NB4 (cell line): ENCODE measurements at regions not wholly inside any gene's neighbourhood (a gene's known extent, or its start where the extent isn't known, plus 50 kb on each side); places are given as distances from the start of the nearest gene placed in this dataset.

ENCODE experiments used
- DNase-seq: peaks from one replicate; pipeline ENCODE4 v3.0.0; 2010; ENCODE audit warnings: low read depth
- H3K4me3 ChIP-seq: one replicate; pipeline ENCODE4 v1.5.1; 2011; ENCODE audit warnings: mild to moderate bottlenecking, low read depth, low read length, moderate library complexity
- MYC ChIP-seq: IDR thresholded peaks from 2 replicates; pipeline ENCODE4 v1.6.1; 2011; ENCODE audit warnings: low read depth, low read length
- POLR2A ChIP-seq: IDR thresholded peaks from 2 replicates; pipeline ENCODE4 v1.6.1; 2011; ENCODE audit warnings: mild to moderate bottlenecking; ENCODE audit not compliant: insufficient read length; ENCODE audit errors: extremely low read depth
- TF ChIP-seq, protein P1 (sequence below): IDR thresholded peaks from 2 replicates; pipeline ENCODE4 v1.6.1; 2011; ENCODE audit warnings: low read depth, low read length
- TF ChIP-seq, protein P2 (sequence below): IDR thresholded peaks from one replicate; pipeline ENCODE4 v1.5.1; 2012; ENCODE audit warnings: low read depth, low read length

DNA sequence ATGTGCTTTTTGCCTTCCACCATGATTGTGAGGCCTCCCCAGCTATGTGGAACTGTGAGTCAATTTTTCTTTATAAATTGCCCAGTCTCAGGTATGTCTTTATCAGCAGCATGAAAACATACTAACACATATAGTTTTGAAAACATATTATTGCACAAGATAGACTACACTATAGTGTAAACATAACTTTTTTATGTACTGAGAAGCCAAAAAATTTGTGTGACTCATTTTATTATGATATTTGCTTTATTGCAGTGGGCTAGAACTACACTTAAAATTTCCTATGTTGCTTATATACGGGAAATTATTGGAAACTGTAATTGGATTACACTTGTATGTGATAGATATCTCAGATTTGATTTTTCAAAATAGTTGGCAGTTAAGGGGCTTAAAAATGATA lies 885.5 kb upstream of the FBXO33 start:
- TF ChIP-seq, protein P1, sequence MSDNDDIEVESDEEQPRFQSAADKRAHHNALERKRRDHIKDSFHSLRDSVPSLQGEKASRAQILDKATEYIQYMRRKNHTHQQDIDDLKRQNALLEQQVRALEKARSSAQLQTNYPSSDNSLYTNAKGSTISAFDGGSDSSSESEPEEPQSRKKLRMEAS, result no peak
- TF ChIP-seq MYC, result no peak
- TF ChIP-seq POLR2A, result no peak
- no peak overlapping the region for H3K4me3 ChIP-seq
- DNase-seq, result no peak

DNA sequence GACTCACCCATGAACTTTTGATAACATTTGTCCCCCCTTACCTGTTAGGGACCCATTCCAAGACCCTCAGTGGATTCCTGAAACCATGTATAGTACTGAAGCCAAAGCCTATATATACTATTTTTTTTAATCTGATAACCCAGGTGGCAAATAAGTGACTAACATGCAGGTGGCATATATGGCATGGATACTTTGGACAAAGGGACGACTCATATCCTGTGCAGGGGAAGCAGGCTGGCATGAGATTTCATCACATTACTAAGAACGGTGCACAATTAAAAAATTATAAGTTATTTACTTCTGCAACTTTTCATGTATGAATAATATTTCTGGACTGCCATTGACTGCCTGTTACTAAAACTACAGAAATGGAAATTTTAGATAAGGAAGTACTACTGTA lies 880.1 kb upstream of the FBXO33 start:
- no peak overlapping the region for H3K4me3 ChIP-seq
- no peak for DNase-seq
- TF ChIP-seq, protein P2, sequence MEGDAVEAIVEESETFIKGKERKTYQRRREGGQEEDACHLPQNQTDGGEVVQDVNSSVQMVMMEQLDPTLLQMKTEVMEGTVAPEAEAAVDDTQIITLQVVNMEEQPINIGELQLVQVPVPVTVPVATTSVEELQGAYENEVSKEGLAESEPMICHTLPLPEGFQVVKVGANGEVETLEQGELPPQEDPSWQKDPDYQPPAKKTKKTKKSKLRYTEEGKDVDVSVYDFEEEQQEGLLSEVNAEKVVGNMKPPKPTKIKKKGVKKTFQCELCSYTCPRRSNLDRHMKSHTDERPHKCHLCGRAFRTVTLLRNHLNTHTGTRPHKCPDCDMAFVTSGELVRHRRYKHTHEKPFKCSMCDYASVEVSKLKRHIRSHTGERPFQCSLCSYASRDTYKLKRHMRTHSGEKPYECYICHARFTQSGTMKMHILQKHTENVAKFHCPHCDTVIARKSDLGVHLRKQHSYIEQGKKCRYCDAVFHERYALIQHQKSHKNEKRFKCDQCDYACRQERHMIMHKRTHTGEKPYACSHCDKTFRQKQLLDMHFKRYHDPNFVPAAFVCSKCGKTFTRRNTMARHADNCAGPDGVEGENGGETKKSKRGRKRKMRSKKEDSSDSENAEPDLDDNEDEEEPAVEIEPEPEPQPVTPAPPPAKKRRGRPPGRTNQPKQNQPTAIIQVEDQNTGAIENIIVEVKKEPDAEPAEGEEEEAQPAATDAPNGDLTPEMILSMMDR, result no peak
- TF ChIP-seq MYC (no peak), POLR2A (no peak)
- TF ChIP-seq, protein P1, result no peak

DNA sequence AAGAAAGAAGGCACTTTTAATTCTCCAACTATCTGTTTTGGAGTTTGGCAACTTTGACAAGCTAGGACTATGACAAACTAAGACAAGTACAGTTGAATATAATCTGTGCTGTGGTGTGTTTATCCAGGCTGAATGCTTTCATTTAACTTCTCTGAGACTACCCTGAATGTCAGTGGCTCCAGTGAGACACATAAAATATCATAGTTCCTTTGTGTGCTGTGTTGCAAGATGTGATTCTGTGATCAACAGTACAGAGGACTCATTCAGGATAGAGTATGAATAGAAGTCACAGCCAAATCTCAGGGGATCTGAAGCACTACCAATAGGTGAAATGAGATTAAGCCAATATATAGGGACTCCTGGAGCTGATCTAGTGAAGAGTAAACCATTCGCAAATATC lies 876.9 kb upstream of the FBXO33 start:
- DNase-seq, result no peak
- H3K4me3 ChIP-seq, result no peak overlapping the region

DNA sequence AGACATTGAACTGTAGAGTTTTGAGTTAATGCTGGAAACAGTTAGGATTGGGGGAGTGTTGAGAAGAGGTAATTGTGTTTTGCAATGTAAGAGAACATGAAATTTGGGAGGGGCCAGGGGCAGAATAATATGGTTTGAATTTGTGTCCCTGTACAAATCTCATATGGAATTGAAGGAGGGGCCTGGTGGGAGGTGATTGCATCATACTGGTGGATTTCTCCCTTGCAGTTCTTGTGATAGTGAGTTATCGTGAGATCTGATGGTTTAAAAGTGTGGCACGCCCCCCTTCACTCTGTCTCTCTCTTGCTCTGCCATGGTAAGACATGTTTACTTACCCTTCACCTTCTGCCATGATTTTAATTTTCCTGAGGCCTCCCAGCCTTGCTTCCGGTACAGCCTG lies 876.0 kb upstream of the FBXO33 start:
- no peak overlapping the region for H3K4me3 ChIP-seq
- TF ChIP-seq, protein P2, result no peak
- no peak for TF ChIP-seq POLR2A
- TF ChIP-seq, protein P1, result no peak
- DNase-seq, result no peak

More for the DNA sequence above, 876.9 kb upstream of the FBXO33 start:
- TF ChIP-seq, protein P2, result no peak
- TF ChIP-seq POLR2A, result no peak
- TF ChIP-seq, protein P1, result no peak
- no peak for TF ChIP-seq MYC

DNA sequence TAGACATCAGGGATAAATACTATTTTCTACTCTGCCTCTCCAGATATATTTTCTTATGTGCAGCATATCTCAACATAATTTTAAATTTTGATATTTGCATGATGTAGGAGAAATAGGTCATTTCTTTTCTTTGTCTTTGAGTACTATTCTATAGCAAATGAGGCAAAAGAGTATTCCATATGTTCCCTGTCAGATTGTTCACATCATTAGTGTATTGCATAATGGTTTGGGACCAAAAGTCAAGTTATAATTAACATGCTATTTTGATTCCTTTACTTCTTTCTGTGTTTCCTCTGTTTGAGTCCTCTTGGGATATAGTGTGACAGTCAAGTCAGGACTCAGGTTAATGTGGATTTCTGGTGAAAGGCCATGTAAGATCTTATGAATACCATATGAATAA lies 864.6 kb upstream of the FBXO33 start:
- TF ChIP-seq, protein P1, result no peak
- TF ChIP-seq, protein P2, result no peak
- TF ChIP-seq MYC (no peak), POLR2A (no peak)
- DNase-seq, result no peak
- no peak overlapping the region for H3K4me3 ChIP-seq

DNA sequence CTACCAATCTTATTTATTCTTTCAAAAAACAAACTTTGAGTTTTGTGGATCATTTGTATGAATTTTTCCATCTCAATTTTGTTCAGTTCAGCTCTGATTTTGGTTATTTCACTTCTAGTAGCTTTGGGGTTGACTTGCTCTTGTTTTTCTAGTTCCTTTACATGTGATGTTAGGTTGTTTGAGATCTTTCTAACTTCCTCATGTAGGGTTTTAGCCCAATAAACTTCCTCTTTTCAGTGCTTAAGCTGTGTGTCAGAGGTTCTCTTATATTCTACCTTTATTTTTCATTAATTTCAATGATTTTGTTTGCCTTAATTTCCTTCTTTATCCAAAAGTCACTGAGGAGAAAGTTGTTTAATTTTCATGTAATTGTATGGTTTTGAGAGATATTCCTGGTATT lies 860.4 kb upstream of the FBXO33 start:
- TF ChIP-seq, protein P1, result no peak
- TF ChIP-seq POLR2A, result no peak
- DNase-seq, result peak; percentile 11

DNA sequence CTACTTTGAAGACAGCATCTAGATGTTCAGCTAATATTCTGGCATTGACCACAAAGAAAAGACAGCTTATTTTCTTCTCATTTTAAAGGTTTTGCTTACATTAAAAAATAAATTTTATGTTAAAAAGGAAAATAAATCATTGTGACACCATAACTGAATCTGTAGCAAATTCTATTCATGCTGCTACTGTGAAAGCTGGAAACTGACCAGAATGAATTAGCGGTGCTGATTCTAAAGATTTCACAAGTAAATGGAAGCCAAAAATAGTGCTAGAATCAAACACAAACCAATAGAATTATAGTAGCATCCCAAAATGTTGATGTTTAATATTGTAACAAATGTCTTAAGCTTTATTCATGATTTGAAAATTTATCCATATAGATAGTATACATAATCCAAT lies 850.0 kb upstream of the FBXO33 start:
- H3K4me3 ChIP-seq, result no peak overlapping the region
- DNase-seq, result no peak
- TF ChIP-seq, protein P1, result no peak
- TF ChIP-seq, protein P2, result no peak
- TF ChIP-seq POLR2A (no peak), MYC (no peak)

More for the DNA sequence above, 860.4 kb upstream of the FBXO33 start:
- no peak overlapping the region for H3K4me3 ChIP-seq
